MM.1S (cell line): ENCODE measurements at regions not wholly inside any gene's neighbourhood (a gene's known extent, or its start where the extent isn't known, plus 50 kb on each side); places are given as distances from the start of the nearest gene placed in this dataset.

Experiments
- EZH2 ChIP-seq: fragments of 300-600 bp; sonication (generic); optimal IDR thresholded peaks from 2 replicates; pipeline ENCODE3; 2017; ENCODE audit warnings: low read depth, mild to moderate bottlenecking, antibody characterized with exemption, low read length, mixed read lengths
- TF ChIP-seq, protein P1 (sequence below): fragments of 300-600 bp; sonication (generic); IDR thresholded peaks from 2 replicates; pipeline ENCODE4 v1.5.1; 2016; ENCODE audit warnings: antibody characterized with exemption, low read length, mixed read lengths

DNA sequence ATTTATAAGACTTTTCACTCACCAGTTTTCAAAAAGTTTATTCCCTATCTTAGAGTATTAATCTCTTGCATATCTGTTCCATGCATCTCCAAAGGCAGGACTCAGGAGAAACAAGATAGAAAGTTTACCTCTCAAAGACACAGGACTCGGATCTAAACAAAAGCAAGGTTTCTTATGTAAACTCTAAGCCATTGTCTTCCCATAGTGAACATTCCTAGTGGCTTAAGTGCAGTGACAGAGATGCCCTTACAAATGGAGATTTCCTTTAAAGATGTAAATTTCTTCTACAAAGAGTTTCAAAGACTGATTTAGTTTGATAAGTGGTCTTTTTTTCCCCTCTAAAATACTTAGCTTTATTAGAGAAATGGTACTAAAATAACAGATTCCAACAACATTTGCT, 209.8 kb downstream of the ACTR3B start:
- no peak for TF ChIP-seq EZH2
- TF ChIP-seq, protein P1, sequence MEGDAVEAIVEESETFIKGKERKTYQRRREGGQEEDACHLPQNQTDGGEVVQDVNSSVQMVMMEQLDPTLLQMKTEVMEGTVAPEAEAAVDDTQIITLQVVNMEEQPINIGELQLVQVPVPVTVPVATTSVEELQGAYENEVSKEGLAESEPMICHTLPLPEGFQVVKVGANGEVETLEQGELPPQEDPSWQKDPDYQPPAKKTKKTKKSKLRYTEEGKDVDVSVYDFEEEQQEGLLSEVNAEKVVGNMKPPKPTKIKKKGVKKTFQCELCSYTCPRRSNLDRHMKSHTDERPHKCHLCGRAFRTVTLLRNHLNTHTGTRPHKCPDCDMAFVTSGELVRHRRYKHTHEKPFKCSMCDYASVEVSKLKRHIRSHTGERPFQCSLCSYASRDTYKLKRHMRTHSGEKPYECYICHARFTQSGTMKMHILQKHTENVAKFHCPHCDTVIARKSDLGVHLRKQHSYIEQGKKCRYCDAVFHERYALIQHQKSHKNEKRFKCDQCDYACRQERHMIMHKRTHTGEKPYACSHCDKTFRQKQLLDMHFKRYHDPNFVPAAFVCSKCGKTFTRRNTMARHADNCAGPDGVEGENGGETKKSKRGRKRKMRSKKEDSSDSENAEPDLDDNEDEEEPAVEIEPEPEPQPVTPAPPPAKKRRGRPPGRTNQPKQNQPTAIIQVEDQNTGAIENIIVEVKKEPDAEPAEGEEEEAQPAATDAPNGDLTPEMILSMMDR = no peak
